HG02623 (cell line): ENCODE measurements at regions not wholly inside any gene's neighbourhood (a gene's known extent, or its start where the extent isn't known, plus 50 kb on each side); places are given as distances from the start of the nearest gene placed in this dataset.

Experiments used
- ATAC-seq: cut with Tn5 transposase; IDR thresholded peaks from one replicate; pipeline ENCODE4 v1.9.1; 2021; ENCODE audit warnings: moderate library complexity; ENCODE audit not compliant: unreplicated experiment

GRCh38 chr5:4661836-4662235 lies 478.3 kb upstream of the ADAMTS16 start:
- ATAC-seq, result no peak

- ATAC-seq, result no peak
Observed at GRCh38 chr5:4662756-4663155, 477.4 kb upstream of the ADAMTS16 start.

GRCh38 chr5:4665911-4666310 lies 474.2 kb upstream of the ADAMTS16 start:
- no peak for ATAC-seq

GRCh38 chr5:4674166-4674565 lies 466.0 kb upstream of the ADAMTS16 start:
- no peak for ATAC-seq

DNA sequence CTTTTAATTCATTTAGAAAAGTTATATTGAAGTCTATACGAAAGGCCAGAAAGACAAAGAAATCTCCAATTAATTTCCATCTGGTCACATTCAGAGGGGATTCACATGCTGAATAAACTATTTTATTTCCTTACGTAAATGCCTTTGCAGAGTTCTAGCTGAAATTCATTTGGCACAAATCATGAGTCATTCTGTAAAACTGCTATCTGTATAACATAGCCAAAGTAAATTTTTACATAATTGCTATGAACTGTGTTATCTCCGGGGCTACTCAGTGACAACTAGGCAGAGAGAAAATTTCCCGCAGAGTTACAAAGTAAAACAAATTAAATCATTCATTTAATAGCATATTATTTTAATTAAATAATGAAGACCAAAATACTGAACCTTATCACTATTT lies 463.2 kb upstream of the ADAMTS16 start:
- ATAC-seq, result no peak

DNA sequence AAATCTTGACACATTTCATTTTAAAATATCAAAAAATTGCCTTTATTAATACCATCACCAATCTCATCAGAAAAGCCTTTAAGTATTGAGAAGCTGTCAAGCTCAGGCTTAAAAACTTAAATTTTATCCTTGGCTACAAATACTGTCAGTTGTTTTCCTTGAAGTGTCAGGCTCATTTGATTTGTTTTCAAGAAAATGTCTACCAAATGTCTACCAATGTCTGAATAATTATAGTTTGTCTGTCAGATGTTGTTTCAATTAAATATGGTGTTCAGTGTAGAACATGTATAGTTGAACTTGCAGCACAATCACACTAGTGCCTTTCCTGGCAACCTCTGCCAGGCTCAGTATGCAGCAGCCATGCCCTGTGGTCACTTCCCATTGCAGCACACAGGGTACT lies 455.2 kb upstream of the ADAMTS16 start:
- ATAC-seq, result no peak

DNA sequence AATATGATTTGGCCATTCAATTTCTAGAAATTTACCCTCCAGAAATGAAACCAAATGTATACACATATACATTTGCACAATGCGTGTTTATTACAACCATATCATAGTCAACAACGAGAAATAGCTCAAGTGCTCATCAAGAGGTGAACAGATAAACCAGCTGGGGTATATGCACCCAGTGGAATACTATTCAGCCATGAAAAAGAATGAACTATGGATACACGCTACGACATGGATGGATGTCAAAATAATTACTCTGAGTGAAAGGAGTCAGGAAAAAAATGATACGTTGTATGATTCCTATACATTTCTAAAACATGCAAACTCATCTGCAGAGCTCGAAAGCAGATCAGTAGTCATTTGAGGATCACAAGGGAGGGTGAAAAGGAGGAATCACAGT lies 441.5 kb upstream of the ADAMTS16 start:
- no peak for ATAC-seq

GRCh38 chr5:4699592-4699991 lies 440.5 kb upstream of the ADAMTS16 start:
- no peak for ATAC-seq

- ATAC-seq, result no peak
Observed at GRCh38 chr5:4700069-4700468, 440.1 kb upstream of the ADAMTS16 start.

GRCh38 chr5:4700871-4701270 lies 439.3 kb upstream of the ADAMTS16 start:
- no peak for ATAC-seq

DNA sequence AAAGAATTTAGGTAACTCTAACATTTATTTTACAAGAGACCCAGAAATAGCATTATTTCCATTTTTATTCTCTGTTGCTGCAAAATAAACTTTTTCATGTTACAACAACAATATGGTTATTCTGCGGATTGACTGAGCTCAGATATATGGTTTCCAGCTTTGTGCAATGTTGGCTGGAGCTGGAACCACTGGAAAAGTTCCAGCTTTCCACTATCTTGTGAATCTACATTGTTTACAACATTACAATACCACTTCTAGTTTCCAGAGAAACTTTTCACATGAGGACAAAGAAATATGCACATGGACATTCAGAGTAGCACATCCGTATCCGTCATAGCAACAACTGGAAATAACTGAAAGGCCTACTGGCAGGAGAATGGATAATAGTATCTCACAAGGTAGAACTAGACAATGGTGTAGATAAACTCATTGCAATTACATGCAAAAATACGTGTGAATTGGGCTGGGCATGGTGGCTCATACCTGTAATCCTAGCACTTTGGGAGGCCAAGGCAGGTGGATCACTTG lies 436.1 kb upstream of the ADAMTS16 start:
- ATAC-seq, result no peak

GRCh38 chr5:4704951-4705350 lies 435.2 kb upstream of the ADAMTS16 start:
- ATAC-seq, result no peak

- ATAC-seq, result no peak
Observed at GRCh38 chr5:4716781-4717180, 423.3 kb upstream of the ADAMTS16 start.

DNA sequence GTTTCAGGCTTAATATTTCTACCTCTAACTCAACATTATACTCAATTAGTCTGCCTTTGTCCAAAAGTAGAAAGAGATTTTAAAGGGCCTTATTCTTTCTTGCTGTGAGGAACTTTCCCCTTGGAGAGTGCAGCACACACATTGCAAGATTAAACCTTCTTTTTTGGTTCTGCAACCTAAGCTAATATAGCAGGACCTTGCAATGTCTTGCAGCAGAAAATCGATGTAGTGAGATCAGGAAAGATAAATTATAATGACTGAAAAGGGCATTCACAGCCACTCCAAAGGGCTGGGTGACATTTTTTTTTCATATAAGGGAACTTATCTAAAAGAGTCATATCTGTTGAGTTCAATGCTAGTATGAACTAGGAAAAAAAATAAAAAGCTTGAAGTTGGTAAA lies 422.7 kb upstream of the ADAMTS16 start:
- ATAC-seq, result no peak

- no peak for ATAC-seq
Observed at GRCh38 chr5:4720831-4721230, 419.3 kb upstream of the ADAMTS16 start.

- ATAC-seq, result no peak
Observed at GRCh38 chr5:4722886-4723285, 417.2 kb upstream of the ADAMTS16 start.

GRCh38 chr5:4725594-4725993 lies 414.5 kb upstream of the ADAMTS16 start:
- no peak for ATAC-seq

GRCh38 chr5:4730279-4730678 lies 409.9 kb upstream of the ADAMTS16 start:
- no peak for ATAC-seq

- no peak for ATAC-seq
Observed at GRCh38 chr5:4734348-4734747, 405.8 kb upstream of the ADAMTS16 start.

DNA sequence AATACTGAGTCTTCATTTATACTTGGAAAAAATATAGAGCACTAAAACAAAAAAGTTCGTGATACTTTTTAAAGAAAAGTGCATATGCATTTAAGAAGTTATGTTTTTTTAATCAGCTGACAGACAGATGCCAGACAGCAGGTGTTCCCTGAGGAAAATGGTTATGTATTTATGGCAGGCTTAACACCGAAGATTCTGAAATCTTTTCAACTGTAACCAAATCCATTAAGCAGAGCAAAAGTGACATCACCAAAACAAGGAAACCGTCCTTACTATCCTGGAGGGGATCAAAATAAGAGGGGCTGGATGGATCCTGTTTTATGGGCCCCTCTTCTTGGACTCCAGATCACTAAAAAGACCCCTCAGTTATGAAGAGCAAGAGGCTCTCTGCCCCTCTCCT lies 404.9 kb upstream of the ADAMTS16 start:
- no peak for ATAC-seq

DNA sequence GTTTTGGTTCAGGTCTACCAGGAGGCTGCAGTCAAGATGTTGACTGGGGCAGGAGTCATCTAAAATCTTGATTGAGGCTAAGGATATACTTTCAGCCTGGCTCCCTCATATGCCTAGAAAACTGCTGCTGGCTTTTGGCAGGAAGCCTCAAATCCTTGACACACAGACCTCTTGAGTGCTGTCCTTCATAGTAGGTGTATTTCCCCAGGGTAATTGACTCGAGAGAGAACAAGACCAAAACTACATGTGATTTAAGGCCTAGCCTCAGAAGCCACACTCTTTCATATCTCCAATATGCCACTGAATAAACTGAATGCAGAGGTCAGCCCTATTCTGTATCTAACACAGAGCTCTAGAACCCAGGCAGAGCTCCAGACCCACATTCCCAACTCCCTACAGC lies 402.3 kb upstream of the ADAMTS16 start:
- ATAC-seq, result no peak

GRCh38 chr5:4738298-4738697 lies 401.8 kb upstream of the ADAMTS16 start:
- ATAC-seq, result no peak

GRCh38 chr5:4740156-4740555 lies 400.0 kb upstream of the ADAMTS16 start:
- ATAC-seq, result no peak

DNA sequence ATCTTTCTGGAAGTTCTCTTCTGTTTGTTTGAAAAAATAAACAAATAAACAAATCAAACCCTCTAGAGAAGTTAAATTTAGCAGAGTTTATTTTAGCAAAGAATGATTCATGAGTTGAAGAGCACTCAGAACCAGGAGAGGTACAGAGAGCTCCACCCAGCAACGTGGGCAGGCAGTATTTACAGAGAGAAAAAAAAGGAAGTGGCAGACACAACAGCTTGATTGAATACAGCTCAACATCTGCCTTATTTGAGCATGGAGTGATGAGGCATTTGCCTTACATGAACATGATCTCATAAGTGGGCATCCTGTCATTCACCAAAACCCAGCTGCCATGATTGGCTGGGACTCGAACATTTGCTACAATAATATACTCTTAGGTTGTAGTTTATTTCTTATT lies 381.6 kb upstream of the ADAMTS16 start:
- no peak for ATAC-seq
